ENCODE measurements at regions not wholly inside any gene's neighbourhood (a gene's known extent, or its start where the extent isn't known, plus 50 kb on each side); places are given as distances from the start of the nearest gene placed in this dataset.

GRCh38 chr13:37448153-37448552, 150.4 kb downstream of the POSTN start:
- Histone ChIP-seq H3K4me3 (ENCODE audit: insufficient read depth, low read depth, low read length) (no peak overlapping the region), H3K27me3 (ENCODE audit: control insufficient read depth, insufficient read depth, low read length) (no peaks in the 10 kb centered on the region), H3K36me3 (replicated peaks; ENCODE audit: control insufficient read depth, insufficient read depth, low read length) (no peaks in the 10 kb centered on the region)
- DNase-seq, result no peak

DNA sequence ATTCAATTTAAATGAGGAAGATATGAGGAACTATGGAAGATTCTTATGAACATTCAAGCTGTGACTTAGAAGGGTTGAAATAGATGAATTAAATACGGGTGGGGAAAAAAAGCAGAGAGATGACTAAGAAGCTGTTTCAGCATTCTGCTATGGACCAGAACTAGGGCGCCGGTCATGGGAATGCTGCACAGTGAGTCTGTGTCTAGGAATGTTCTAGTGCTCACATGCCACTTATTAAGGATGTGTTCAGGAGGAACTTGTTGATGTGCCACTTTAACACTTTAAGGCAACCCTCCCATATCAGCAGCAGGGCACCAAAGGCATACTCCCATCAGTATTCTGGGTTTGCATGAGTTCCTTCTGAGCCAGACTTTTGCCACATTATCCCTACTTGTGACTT, 152.1 kb downstream of the POSTN start:
- Histone ChIP-seq H3K4me3 (ENCODE audit: insufficient read depth, low read depth, low read length) (no peak overlapping the region), H3K36me3 (replicated peaks; ENCODE audit: control insufficient read depth, insufficient read depth, low read length) (no peaks in the 10 kb centered on the region)
- no peak for DNase-seq

GRCh38 chr13:37443538-37443937, 155.0 kb downstream of the POSTN start:
- no peak for DNase-seq
- H3K36me3 ChIP-seq (replicated peaks; ENCODE audit: control insufficient read depth, insufficient read depth, low read length), result no peaks in the 10 kb centered on the region
- no peak overlapping the region for H3K4me3 ChIP-seq (ENCODE audit: insufficient read depth, low read depth, low read length)
- H3K27me3 ChIP-seq (ENCODE audit: control insufficient read depth, insufficient read depth, low read length), result no peaks in the 10 kb centered on the region

More for the DNA sequence above, 152.1 kb downstream of the POSTN start:
- H3K27me3 ChIP-seq (ENCODE audit: control insufficient read depth, insufficient read depth, low read length), result no peaks in the 10 kb centered on the region

GRCh38 chr13:37442996-37443395, 155.6 kb downstream of the POSTN start:
- H3K27me3 ChIP-seq (ENCODE audit: control insufficient read depth, insufficient read depth, low read length), result no peaks in the 10 kb centered on the region
- H3K4me3 ChIP-seq (ENCODE audit: insufficient read depth, low read depth, low read length), result no peak overlapping the region
- no peaks in the 10 kb centered on the region for H3K36me3 ChIP-seq (replicated peaks; ENCODE audit: control insufficient read depth, insufficient read depth, low read length)
- no peak for DNase-seq

DNA sequence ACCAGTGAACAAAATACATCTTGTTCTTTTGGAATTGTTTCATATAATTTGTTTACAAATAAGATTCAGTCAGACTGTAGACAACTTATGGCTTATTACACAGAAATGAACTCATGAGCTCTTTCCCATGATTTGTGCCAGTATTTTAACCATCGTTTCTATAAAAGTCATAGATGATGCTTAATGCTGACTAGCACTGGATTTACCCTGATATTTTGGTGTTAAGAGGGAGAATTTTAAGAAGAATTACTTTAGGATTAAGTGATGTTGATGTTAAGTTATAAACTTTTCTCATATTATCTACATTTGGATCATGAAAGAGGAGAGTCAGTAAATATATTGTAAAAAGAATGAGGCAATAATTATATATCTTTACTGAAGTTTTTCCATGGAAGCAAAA, 162.7 kb downstream of the POSTN start:
- DNase-seq, result no peak
- Histone ChIP-seq H3K4me3 (ENCODE audit: insufficient read depth, low read depth, low read length) (no peak overlapping the region), H3K36me3 (replicated peaks; ENCODE audit: control insufficient read depth, insufficient read depth, low read length) (no peaks in the 10 kb centered on the region), H3K27me3 (ENCODE audit: control insufficient read depth, insufficient read depth, low read length) (no peaks in the 10 kb centered on the region)

DNA sequence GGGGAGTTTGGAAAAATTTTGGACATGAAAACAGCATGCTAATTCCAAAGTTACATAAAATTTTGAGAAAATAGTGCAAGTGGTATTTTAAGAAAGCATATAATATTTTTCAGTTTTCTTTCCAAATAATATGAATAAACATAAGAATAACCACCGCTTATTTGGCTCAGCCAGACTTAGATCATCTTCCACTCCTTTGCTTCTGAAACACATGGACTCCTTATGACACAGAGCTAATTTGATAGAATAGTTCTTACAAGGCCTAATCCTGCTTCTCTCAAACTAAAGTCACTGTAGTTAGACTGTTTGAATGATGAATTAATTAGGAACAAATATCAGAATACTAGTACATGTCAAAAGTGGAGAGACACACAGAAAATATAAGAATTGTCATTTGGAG, 165.5 kb downstream of the POSTN start:
- Histone ChIP-seq H3K27me3 (ENCODE audit: control insufficient read depth, insufficient read depth, low read length) (no peaks in the 10 kb centered on the region), H3K4me3 (ENCODE audit: insufficient read depth, low read depth, low read length) (no peak overlapping the region)
- no peak for DNase-seq

DNA sequence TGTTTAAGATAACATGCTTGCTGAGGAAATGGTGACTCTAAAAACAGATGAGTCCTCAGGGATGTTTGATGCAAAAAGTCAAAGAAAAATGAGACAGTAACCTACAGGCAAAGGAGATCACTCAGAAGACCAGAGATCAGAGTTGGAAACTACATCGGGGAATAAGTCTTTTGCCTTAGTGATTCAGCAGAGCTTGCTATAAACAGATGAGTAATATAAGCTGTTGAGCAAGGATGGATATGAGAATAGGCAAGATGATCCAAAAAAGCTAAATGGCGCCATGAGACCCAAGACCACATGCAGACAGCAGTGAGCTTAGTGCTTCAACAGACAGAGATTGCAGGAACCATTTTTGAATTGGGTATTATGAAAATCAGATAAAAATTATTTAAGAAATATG, 168.6 kb downstream of the POSTN start:
- Histone ChIP-seq H3K4me3 (ENCODE audit: insufficient read depth, low read depth, low read length) (no peak overlapping the region), H3K36me3 (replicated peaks; ENCODE audit: control insufficient read depth, insufficient read depth, low read length) (no peaks in the 10 kb centered on the region), H3K27me3 (ENCODE audit: control insufficient read depth, insufficient read depth, low read length) (no peaks in the 10 kb centered on the region)
- DNase-seq, result no peak

More for the DNA sequence above, 165.5 kb downstream of the POSTN start:
- no peaks in the 10 kb centered on the region for H3K36me3 ChIP-seq (replicated peaks; ENCODE audit: control insufficient read depth, insufficient read depth, low read length)

DNA sequence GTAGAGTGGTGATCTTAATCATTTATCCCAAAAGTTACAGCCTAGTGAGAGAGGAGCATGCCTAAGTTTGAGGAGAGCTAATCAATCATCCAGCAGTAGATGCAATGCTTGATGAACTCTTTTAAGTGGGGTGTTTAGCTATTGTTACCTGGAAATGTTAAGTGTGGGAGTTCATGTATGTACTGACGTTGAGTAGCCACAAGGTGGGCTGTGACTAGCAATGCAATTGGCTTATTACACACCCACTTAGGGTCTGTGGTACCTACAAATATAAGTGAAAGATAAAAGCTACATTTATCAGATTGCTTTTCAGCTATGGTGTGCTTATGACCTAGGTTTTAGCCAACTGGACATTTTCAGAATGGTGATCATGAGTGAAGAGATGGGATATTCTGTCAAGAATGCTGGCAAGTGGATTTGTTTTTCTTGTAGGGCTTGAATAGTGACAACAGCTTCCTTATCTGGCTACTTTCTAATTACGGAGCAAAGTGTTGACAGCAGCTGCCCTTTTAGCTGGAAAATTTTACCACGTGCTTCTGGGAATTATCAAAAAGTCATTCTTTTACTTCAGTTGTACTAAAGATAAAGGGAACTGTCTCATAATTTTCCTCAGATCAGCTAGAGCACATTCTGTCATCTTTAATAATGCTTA, 170.6 kb downstream of the POSTN start:
- Histone ChIP-seq H3K27me3 (ENCODE audit: control insufficient read depth, insufficient read depth, low read length) (no peaks in the 10 kb centered on the region), H3K4me3 (ENCODE audit: insufficient read depth, low read depth, low read length) (no peak overlapping the region), H3K36me3 (replicated peaks; ENCODE audit: control insufficient read depth, insufficient read depth, low read length) (no peaks in the 10 kb centered on the region)
- peak; percentile 5 for DNase-seq

- Histone ChIP-seq H3K4me3 (ENCODE audit: insufficient read depth, low read depth, low read length) (no peak overlapping the region), H3K27me3 (ENCODE audit: control insufficient read depth, insufficient read depth, low read length) (no peaks in the 10 kb centered on the region; the same call in 1 of the 2 replicates), H3K36me3 (replicated peaks; ENCODE audit: control insufficient read depth, insufficient read depth, low read length) (no peaks in the 10 kb centered on the region)
- DNase-seq, result no peak
Measured at GRCh38 chr13:37418490-37418889, 180.1 kb downstream of the POSTN start.

GRCh38 chr13:37417060-37417441, 181.5 kb downstream of the POSTN start:
- DNase-seq, result no peak

GRCh38 chr13:37416291-37417059, 182.1 kb downstream of the POSTN start:
- no peak overlapping the region for H3K4me3 ChIP-seq (ENCODE audit: insufficient read depth, low read depth, low read length)
- no peak for DNase-seq
- no peaks in the 10 kb centered on the region; the same call in 1 of the 2 replicates for H3K27me3 ChIP-seq (ENCODE audit: control insufficient read depth, insufficient read depth, low read length)
- no peaks in the 10 kb centered on the region for H3K36me3 ChIP-seq (replicated peaks; ENCODE audit: control insufficient read depth, insufficient read depth, low read length)

More at GRCh38 chr13:37417060-37417441, 181.5 kb downstream of the POSTN start:
- H3K36me3 ChIP-seq (replicated peaks; ENCODE audit: control insufficient read depth, insufficient read depth, low read length), result no peaks in the 10 kb centered on the region
- no peaks in the 10 kb centered on the region; the same call in 1 of the 2 replicates for H3K27me3 ChIP-seq (ENCODE audit: control insufficient read depth, insufficient read depth, low read length)
- H3K4me3 ChIP-seq (ENCODE audit: insufficient read depth, low read depth, low read length), result no peak overlapping the region

- no peak for DNase-seq
- H3K4me3 ChIP-seq (ENCODE audit: insufficient read depth, low read depth, low read length), result no peak overlapping the region
- H3K27me3 ChIP-seq (ENCODE audit: control insufficient read depth, insufficient read depth, low read length), result no peaks in the 10 kb centered on the region; the same call in 1 of the 2 replicates
- H3K36me3 ChIP-seq (replicated peaks; ENCODE audit: control insufficient read depth, insufficient read depth, low read length), result no peaks in the 10 kb centered on the region
Measured at GRCh38 chr13:37413161-37413560, 185.4 kb downstream of the POSTN start.

- no peak overlapping the region for H3K4me3 ChIP-seq (ENCODE audit: insufficient read depth, low read depth, low read length)
- no peak for DNase-seq
- no peaks in the 10 kb centered on the region; the same call in 1 of the 2 replicates for H3K27me3 ChIP-seq (ENCODE audit: control insufficient read depth, insufficient read depth, low read length)
- H3K36me3 ChIP-seq (replicated peaks; ENCODE audit: control insufficient read depth, insufficient read depth, low read length), result no peaks in the 10 kb centered on the region
Measured at GRCh38 chr13:37412241-37412921, 186.2 kb downstream of the POSTN start.

GRCh38 chr13:37410316-37410715, 188.3 kb downstream of the POSTN start:
- Histone ChIP-seq H3K27me3 (ENCODE audit: control insufficient read depth, insufficient read depth, low read length) (no peaks in the 10 kb centered on the region), H3K36me3 (replicated peaks; ENCODE audit: control insufficient read depth, insufficient read depth, low read length) (no peaks in the 10 kb centered on the region), H3K4me3 (ENCODE audit: insufficient read depth, low read depth, low read length) (no peak overlapping the region)
- no peak for DNase-seq

GRCh38 chr13:37409756-37410155, 188.8 kb downstream of the POSTN start:
- DNase-seq, result no peak
- Histone ChIP-seq H3K27me3 (ENCODE audit: control insufficient read depth, insufficient read depth, low read length) (no peaks in the 10 kb centered on the region), H3K4me3 (ENCODE audit: insufficient read depth, low read depth, low read length) (no peak overlapping the region), H3K36me3 (replicated peaks; ENCODE audit: control insufficient read depth, insufficient read depth, low read length) (no peaks in the 10 kb centered on the region)
